CD4-positive, alpha-beta memory T cell (primary cell): ENCODE measurements at regions not wholly inside any gene's neighbourhood (a gene's known extent, or its start where the extent isn't known, plus 50 kb on each side); places are given as distances from the start of the nearest gene placed in this dataset.
A peak's percentile ranks its signal among the peaks of the same experiment; 100 is the strongest.

Source experiments
- CTCF ChIA-PET: fragments of 350-600 bp; sonication (Branson Sonifier 250); formaldehyde crosslinking; loops from one replicate; lab custom pipeline; 2021; ENCODE audit warnings: inconsistent platforms; ENCODE audit not compliant: partially characterized antibody; lab: Charles Lee
- POLR2A ChIA-PET: fragments of 350-600 bp; sonication (Branson Sonifier 250); formaldehyde crosslinking; loops from one replicate; lab custom pipeline; 2021; ENCODE audit not compliant: partially characterized antibody; lab: Charles Lee
- DNase-seq, 5 donors: peaks; one replicate each; pipeline versions ENCODE4 v3.0.0 to v3.0.0-alpha.2; 2020 to 2022; ENCODE audit warnings: mixed read lengths in 1 of 5
- H3K27ac ChIP-seq: one replicate; pipeline ENCODE4 v1.7.0; 2013; ENCODE audit warnings: low read depth, low read length
- H3K27me3 ChIP-seq: 2 replicates; pipeline ENCODE4 v1.7.0; 2013; ENCODE audit warnings: mild to moderate bottlenecking, low read length, moderate library complexity; ENCODE audit not compliant: insufficient read depth
- H3K36me3 ChIP-seq: 2 replicates; pipeline ENCODE4 v1.7.0; 2013; ENCODE audit warnings: mild to moderate bottlenecking, low read length, moderate library complexity; ENCODE audit not compliant: insufficient read depth
- H3K4me1 ChIP-seq: 2 replicates; pipeline ENCODE4 v1.7.0; 2013; ENCODE audit warnings: mild to moderate bottlenecking, low read length, moderate library complexity; ENCODE audit not compliant: insufficient read depth
- H3K4me3 ChIP-seq, 2 donors: one replicate each; pipeline ENCODE4 v1.7.0; 2013; ENCODE audit warnings: low read length in 2 of 2, mild to moderate bottlenecking in 1 of 2
- H3K9me3 ChIP-seq, 2 donors: one replicate each; pipeline ENCODE4 v1.7.0; 2013; ENCODE audit warnings: low read length in 2 of 2, control low read depth in 1 of 2; ENCODE audit not compliant: control insufficient read depth in 1 of 2
- H3K27ac Mint-ChIP-seq, 7 donors: one replicate each; pipeline ENCODE4 v1.8.0; 2020 to 2021; ENCODE audit warnings: mixed read lengths in 7 of 7, mild to moderate bottlenecking in 6 of 7, inconsistent platforms in 3 of 7, moderate library complexity in 3 of 7
- H3K27me3 Mint-ChIP-seq, 2 donors: one replicate each; pipeline ENCODE4 v1.8.0; 2020 to 2021; ENCODE audit warnings: mixed read lengths in 2 of 2
- H3K36me3 Mint-ChIP-seq, 2 donors: one replicate each; pipeline ENCODE4 v1.8.0; 2020 to 2021; ENCODE audit warnings: mixed read lengths in 2 of 2, inconsistent platforms in 1 of 2, mild to moderate bottlenecking in 1 of 2
- H3K4me1 Mint-ChIP-seq, 4 donors: one replicate each; pipeline ENCODE4 v1.8.0; 2020 to 2021; ENCODE audit warnings: mixed read lengths in 4 of 4, mild to moderate bottlenecking in 1 of 4
- H3K4me3 Mint-ChIP-seq, 8 donors: one replicate each; pipeline ENCODE4 v1.8.0; 2020 to 2021; ENCODE audit warnings: mixed read lengths in 8 of 8, mild to moderate bottlenecking in 7 of 8, moderate library complexity in 6 of 8, inconsistent platforms in 3 of 8
- H3K9me3 Mint-ChIP-seq, 8 donors: one replicate each; pipeline ENCODE4 v1.8.0; 2020 to 2021; ENCODE audit warnings: mixed read lengths in 8 of 8, mild to moderate bottlenecking in 5 of 8, inconsistent platforms in 3 of 8, moderate library complexity in 1 of 8
- intact Hi-C: fragments of 100-400 bp; cut with micrococcal nuclease; formaldehyde crosslinking; loops from one replicate; pipeline ENCODE4 v1.15.1; 2023

GRCh38 chr11:45052361-45052760 lies 94.1 kb upstream of the PRDM11 start:
- no peaks in the 10 kb centered on the region for H3K36me3 Mint-ChIP-seq
- ChIA-PET POLR2A (no interaction called here), CTCF (no interaction called here)
- H3K4me1 Mint-ChIP-seq, result no peaks in the 10 kb centered on the region
- Histone ChIP-seq H3K27ac (no peak overlapping the region), H3K4me3 (no peak overlapping the region), H3K36me3 (no peaks in the 10 kb centered on the region), H3K9me3 (no peaks in the 10 kb centered on the region), H3K4me1 (no peaks in the 10 kb centered on the region), H3K27me3 (no peaks in the 10 kb centered on the region)
- H3K9me3 Mint-ChIP-seq, result peaks cover 0 to 4% (median 2%) of the 10 kb centered on the region in 8 donors
- H3K4me3 Mint-ChIP-seq, result no peak overlapping the region
- peak overlapping the region in 1 of 7 donors; percentile 72 for H3K27ac Mint-ChIP-seq
- no peak for DNase-seq
- intact Hi-C loops, result no loop called here
- peaks cover 0 to 1% of the 10 kb centered on the region in 2 donors for H3K27me3 Mint-ChIP-seq

DNA sequence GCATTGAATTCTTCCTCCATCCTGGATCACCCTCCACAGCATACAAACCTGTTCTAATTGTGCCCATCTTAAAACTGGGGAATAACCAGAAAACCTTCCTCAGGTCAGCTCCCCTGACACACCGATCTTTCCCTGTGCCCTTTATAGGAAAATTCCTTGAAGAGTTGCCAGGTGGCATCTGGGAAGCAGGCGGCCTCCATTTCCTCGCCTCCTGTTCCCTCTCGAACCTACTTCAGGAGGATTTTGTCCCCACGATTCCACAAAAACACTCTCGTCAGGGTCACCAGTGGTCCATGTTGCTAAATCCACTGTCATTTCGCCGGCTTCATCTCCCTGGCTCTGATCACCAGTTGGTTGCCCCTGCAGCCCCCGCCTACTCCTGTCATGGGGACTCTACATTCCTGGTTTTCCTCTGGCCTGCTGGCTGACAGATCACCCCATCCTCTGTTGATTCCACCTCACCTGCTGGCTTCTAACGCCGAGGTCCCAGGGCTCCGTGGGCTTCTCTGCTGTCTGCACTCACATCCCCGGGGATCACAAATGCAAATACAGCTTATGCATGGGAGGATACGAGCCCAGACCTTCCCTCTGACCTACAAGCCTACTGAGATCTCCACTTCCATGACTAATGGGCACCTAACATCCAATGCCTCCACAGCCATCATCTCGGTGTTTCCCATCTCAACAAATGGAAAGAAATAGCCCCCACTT lies 92.5 kb upstream of the PRDM11 start:
- ChIA-PET POLR2A (no interaction called here), CTCF (no interaction called here)
- H3K27me3 ChIP-seq, result no peaks in the 10 kb centered on the region
- H3K27ac Mint-ChIP-seq, result no peak overlapping the region
- no peaks in the 10 kb centered on the region for H3K4me1 ChIP-seq
- no peak overlapping the region for H3K27ac ChIP-seq
- no peaks in the 10 kb centered on the region for H3K9me3 ChIP-seq
- peaks cover 0 to 1% of the 10 kb centered on the region in 2 donors for H3K27me3 Mint-ChIP-seq
- no peaks in the 10 kb centered on the region for H3K36me3 ChIP-seq
- intact Hi-C loops, result no loop called here
- no peak overlapping the region for H3K4me3 Mint-ChIP-seq
- H3K4me1 Mint-ChIP-seq, result no peaks in the 10 kb centered on the region
- DNase-seq, result no peak
- H3K4me3 ChIP-seq, result no peak overlapping the region
- H3K36me3 Mint-ChIP-seq, result no peaks in the 10 kb centered on the region
- peaks cover 0 to 4% (median 2%) of the 10 kb centered on the region in 8 donors for H3K9me3 Mint-ChIP-seq

DNA sequence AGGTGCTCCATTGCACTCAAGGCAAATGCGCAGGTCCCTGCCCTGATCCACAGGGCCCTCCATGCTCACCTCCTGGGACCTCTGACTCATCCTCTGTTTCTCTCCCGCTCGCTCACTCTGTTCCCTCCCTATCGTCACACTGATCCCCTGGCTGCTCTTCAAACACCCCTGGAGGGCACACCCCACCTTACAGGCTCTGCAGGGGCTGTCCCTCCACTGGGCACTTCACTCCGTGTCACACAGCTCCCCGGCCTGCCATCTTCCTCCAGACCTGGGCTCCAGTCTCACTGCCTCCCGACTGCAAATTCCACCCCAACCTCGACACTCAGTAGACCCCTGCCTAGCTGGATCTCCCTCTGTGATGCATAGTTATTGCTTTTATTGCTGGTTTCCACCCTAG lies 91.5 kb upstream of the PRDM11 start:
- H3K27me3 Mint-ChIP-seq, result peaks cover 0 to 1% of the 10 kb centered on the region in 2 donors
- H3K27me3 ChIP-seq, result no peaks in the 10 kb centered on the region

GRCh38 chr11:45056529-45056928 lies 89.9 kb upstream of the PRDM11 start:
- Mint-ChIP-seq H3K27me3 (peaks cover 0 to 1% of the 10 kb centered on the region in 2 donors), H3K27ac (no peak overlapping the region), H3K36me3 (no peaks in the 10 kb centered on the region), H3K4me1 (no peaks in the 10 kb centered on the region), H3K9me3 (no peaks in the 10 kb centered on the region), H3K4me3 (no peak overlapping the region)
- Histone ChIP-seq H3K4me1 (no peaks in the 10 kb centered on the region), H3K4me3 (no peak overlapping the region), H3K27me3 (no peaks in the 10 kb centered on the region), H3K36me3 (no peaks in the 10 kb centered on the region), H3K27ac (no peak overlapping the region), H3K9me3 (no peaks in the 10 kb centered on the region)
- DNase-seq, result no peak
- CTCF ChIA-PET, result interaction anchor here (1.1 kb wide), 1 partner anchor 121 kb away, joined by 4 read pairs; no protein-coding TSS in a partner anchor
- POLR2A ChIA-PET, result no interaction called here
- intact Hi-C loops, result no loop called here

More for the DNA sequence above, 91.5 kb upstream of the PRDM11 start:
- no peak overlapping the region for H3K27ac ChIP-seq
- Mint-ChIP-seq H3K36me3 (no peaks in the 10 kb centered on the region), H3K4me3 (no peak overlapping the region), H3K9me3 (peaks cover 0 to 4% (median under 1%) of the 10 kb centered on the region in 8 donors), H3K27ac (no peak overlapping the region), H3K4me1 (no peaks in the 10 kb centered on the region)
- CTCF ChIA-PET, result no interaction called here
- no peaks in the 10 kb centered on the region for H3K9me3 ChIP-seq
- DNase-seq, result no peak
- H3K36me3 ChIP-seq, result no peaks in the 10 kb centered on the region
- intact Hi-C loops, result no loop called here
- no peaks in the 10 kb centered on the region for H3K4me1 ChIP-seq
- no peak overlapping the region for H3K4me3 ChIP-seq
- POLR2A ChIA-PET, result no interaction called here

DNA sequence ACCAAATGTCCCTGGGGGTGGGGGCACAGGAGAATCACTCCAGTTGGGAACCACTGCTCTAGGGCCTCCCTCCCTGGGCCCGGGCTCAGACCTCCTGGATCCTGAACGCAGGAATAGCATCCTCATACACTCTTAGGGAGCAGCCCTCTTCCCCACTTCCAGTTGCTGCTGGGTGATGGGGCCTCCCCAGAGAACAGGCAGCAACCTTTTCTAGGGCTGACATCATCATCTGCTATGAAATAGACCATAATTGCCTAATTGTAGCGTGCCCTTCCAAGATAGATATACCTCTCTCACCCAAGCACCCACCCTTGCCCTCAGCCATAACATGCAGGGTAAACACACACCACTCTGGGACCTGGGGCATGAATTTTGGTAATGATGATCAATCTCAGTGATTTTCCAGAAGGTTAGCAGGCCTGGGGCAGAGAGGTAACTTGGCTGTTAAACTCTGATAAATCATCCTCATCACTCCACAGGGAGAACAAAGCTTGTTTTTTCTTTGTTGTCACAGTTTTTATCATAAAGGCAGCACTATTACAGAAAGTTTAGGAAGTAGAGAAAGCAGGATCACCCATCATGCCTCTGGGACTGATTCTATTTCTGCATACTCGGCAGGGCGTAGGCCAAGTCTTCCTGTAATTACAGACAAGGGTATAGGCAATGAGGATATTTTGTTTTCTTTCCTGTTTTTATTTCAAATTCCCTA lies 88.3 kb upstream of the PRDM11 start:
- peaks cover 0 to 3% (median 0%) of the 10 kb centered on the region in 8 donors for H3K9me3 Mint-ChIP-seq
- Histone ChIP-seq H3K9me3 (no peaks in the 10 kb centered on the region), H3K36me3 (no peaks in the 10 kb centered on the region), H3K4me3 (no peak overlapping the region), H3K27me3 (no peaks in the 10 kb centered on the region), H3K4me1 (no peaks in the 10 kb centered on the region), H3K27ac (no peak overlapping the region)
- CTCF ChIA-PET, result no interaction called here
- peaks cover 0 to 1% of the 10 kb centered on the region in 2 donors for H3K27me3 Mint-ChIP-seq
- H3K36me3 Mint-ChIP-seq, result no peaks in the 10 kb centered on the region
- intact Hi-C loops, result no loop called here
- H3K27ac Mint-ChIP-seq, result peak overlapping the region in 1 of 7 donors; percentile 63
- POLR2A ChIA-PET, result no interaction called here
- no peak for DNase-seq
- H3K4me3 Mint-ChIP-seq, result no peak overlapping the region
- H3K4me1 Mint-ChIP-seq, result no peaks in the 10 kb centered on the region

DNA sequence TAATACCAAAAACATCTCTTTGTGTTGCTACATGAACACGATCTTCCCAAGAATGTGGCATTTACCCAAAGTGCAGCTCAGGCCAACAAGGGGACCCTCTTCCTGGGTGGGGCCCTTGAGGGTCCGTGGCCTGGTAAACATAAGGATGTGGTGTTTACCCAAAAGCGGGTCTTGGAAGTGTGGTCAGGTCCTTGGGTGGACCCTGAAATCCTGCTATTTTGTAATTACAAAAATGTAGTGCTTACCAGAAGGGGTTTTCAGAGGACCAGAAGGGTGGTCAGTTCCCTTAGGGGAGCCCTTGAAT lies 87.8 kb upstream of the PRDM11 start:
- POLR2A ChIA-PET, result no interaction called here
- Histone ChIP-seq H3K4me3 (no peak overlapping the region), H3K27ac (no peak overlapping the region), H3K4me1 (no peaks in the 10 kb centered on the region), H3K27me3 (no peaks in the 10 kb centered on the region), H3K9me3 (no peaks in the 10 kb centered on the region), H3K36me3 (no peaks in the 10 kb centered on the region)
- no peaks in the 10 kb centered on the region for H3K4me1 Mint-ChIP-seq
- peak overlapping the region in 1 of 7 donors; percentile 13 for H3K27ac Mint-ChIP-seq
- H3K27me3 Mint-ChIP-seq, result peaks cover 0 to 1% of the 10 kb centered on the region in 2 donors
- H3K36me3 Mint-ChIP-seq, result peaks cover 0 to 1% of the 10 kb centered on the region in 2 donors
- H3K9me3 Mint-ChIP-seq, result peaks cover 2 to 5% (median 3%) of the 10 kb centered on the region in 8 donors
- no peak overlapping the region for H3K4me3 Mint-ChIP-seq
- intact Hi-C loops, result no loop called here
- no peak for DNase-seq
- CTCF ChIA-PET, result no interaction called here

- Mint-ChIP-seq H3K4me3 (no peak overlapping the region), H3K36me3 (peaks cover 0 to 4% of the 10 kb centered on the region in 2 donors), H3K27ac (no peak overlapping the region), H3K4me1 (no peaks in the 10 kb centered on the region), H3K27me3 (peaks cover 0 to 1% of the 10 kb centered on the region in 2 donors), H3K9me3 (peaks cover 4 to 11% (median 6%) of the 10 kb centered on the region in 8 donors)
- no peak for DNase-seq
- Histone ChIP-seq H3K36me3 (no peaks in the 10 kb centered on the region), H3K9me3 (no peaks in the 10 kb centered on the region), H3K4me1 (no peaks in the 10 kb centered on the region), H3K27ac (no peak overlapping the region), H3K27me3 (no peaks in the 10 kb centered on the region), H3K4me3 (no peak overlapping the region)
- CTCF ChIA-PET, result interaction anchor here (1.4 kb wide), 1 partner anchor 50 kb away, joined by 3 read pairs; no protein-coding TSS in a partner anchor
- intact Hi-C loops, result no loop called here
- POLR2A ChIA-PET, result no interaction called here
Measured at GRCh38 chr11:45060707-45061106, 85.7 kb upstream of the PRDM11 start.
